ENCODE measurements at regions not wholly inside any gene's neighbourhood (a gene's known extent, or its start where the extent isn't known, plus 50 kb on each side); places are given as distances from the start of the nearest gene placed in this dataset.

DNA sequence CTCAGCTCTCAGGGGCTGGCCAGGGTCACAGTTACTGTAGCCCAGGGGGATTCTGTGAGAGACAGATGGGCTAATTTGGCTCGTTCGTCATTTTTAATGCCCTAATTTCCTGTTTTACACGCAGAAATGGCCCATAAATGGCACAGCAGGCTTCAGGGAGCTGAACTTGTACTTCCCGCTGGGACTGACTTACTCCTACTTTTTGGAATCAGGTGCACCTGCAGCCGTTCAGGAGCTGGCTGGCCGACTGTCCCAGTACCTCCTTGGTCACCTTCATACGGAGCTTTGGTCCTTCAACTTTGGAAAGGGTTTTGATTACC lies 62.4 kb upstream of the URI1 start:
- TF ChIP-seq POLR2A (IDR thresholded peaks at IDR 0.05) = no peak
- TF ChIP-seq, protein P1, sequence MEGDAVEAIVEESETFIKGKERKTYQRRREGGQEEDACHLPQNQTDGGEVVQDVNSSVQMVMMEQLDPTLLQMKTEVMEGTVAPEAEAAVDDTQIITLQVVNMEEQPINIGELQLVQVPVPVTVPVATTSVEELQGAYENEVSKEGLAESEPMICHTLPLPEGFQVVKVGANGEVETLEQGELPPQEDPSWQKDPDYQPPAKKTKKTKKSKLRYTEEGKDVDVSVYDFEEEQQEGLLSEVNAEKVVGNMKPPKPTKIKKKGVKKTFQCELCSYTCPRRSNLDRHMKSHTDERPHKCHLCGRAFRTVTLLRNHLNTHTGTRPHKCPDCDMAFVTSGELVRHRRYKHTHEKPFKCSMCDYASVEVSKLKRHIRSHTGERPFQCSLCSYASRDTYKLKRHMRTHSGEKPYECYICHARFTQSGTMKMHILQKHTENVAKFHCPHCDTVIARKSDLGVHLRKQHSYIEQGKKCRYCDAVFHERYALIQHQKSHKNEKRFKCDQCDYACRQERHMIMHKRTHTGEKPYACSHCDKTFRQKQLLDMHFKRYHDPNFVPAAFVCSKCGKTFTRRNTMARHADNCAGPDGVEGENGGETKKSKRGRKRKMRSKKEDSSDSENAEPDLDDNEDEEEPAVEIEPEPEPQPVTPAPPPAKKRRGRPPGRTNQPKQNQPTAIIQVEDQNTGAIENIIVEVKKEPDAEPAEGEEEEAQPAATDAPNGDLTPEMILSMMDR (IDR thresholded peaks at IDR 0.05) = no peak
